ENCODE measurements at regions not wholly inside any gene's neighbourhood (a gene's known extent, or its start where the extent isn't known, plus 50 kb on each side); places are given as distances from the start of the nearest gene placed in this dataset.

DNA sequence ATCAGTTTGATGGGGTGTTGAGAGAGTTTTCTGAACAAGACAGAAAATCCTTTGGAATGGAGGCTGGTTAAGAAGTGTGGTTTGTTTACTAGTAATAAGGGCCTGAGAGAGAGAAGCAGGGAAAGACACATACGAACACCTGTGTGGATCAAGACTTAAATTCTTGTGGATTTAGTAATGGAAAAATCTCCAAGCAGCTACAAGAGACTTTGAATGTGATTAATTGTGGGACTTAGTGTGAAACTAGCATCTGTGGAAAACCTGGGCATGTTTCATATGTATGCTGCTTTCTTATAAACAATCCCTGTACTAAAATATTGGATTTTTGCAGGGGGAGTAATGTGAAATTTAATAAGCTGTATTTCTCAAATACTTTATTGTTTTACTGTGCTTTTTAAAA lies 399.1 kb downstream of the SI start:
- TF ChIP-seq CTCF (IDR thresholded peaks at IDR 0.05; ENCODE audit: poor library complexity) = no peak
- no peak for TF ChIP-seq EZH2phosphoT487 (IDR thresholded peaks at IDR 0.05; ENCODE audit: low read depth, severe bottlenecking, unreplicated experiment)
- TF ChIP-seq EZH2 (IDR thresholded peaks at IDR 0.05; ENCODE audit: borderline replicate concordance) = no peak

Measured in hepatocyte (in vitro differentiated cells).